PC-3 (cell line): ENCODE measurements at regions not wholly inside any gene's neighbourhood (a gene's known extent, or its start where the extent isn't known, plus 50 kb on each side); places are given as distances from the start of the nearest gene placed in this dataset.

Experiments
- CTCF ChIP-seq: fragments of 300-600 bp; sonication (generic); conservative IDR thresholded peaks from 2 replicates; pipeline ENCODE4 v1.5.1; 2017; ENCODE audit warnings: antibody characterized with exemption, low read depth, mild to moderate bottlenecking, low read length
- EZH2 ChIP-seq: fragments of 300-600 bp; sonication (generic); IDR thresholded peaks from one replicate; pipeline ENCODE4 v1.6.1; 2017; ENCODE audit warnings: antibody characterized with exemption, mild to moderate bottlenecking, low read length; ENCODE audit not compliant: unreplicated experiment

DNA sequence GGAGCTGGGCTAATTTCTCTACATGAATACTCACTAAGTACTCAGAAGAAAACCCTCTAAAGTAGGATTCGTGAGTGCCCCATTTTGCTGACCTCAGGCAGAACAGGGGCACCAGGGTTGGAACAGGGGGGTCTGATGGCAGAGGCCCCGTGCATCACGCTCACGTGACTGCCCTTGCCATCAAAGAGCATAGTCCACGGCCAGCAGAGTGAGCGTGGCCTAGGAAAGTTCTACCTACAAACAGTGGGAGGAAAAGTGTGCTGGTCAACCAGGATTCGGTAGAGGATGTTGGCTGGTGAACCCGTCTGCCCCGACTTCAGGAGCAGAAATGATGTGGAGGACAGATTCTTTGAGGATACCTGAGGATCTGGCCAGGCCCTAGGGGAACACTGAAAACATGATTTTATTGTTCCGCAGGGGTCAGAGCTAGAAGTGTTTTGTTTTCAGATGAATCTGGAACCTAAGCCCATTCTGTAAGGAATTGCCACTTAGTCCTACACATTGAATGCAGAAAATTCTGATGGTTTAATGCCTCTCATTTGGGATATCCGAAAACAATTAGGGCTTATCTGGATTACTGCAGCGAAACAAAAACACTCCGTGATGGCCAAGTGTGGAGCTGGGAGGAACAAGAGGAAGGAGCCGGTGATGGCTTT lies 138.8 kb upstream of the SHH start:
- TF ChIP-seq CTCF: no peak
- no peak for TF ChIP-seq EZH2
